Parathyroid adenoma (tissue), 2 donors: ENCODE measurements at regions not wholly inside any gene's neighbourhood (a gene's known extent, or its start where the extent isn't known, plus 50 kb on each side); places are given as distances from the start of the nearest gene placed in this dataset.
"Not testable (repeated sequence)": the region's sequence is repeated elsewhere in the genome, so short reads cannot be mapped to it uniquely, and the experiment has no call there.

Experiments used
- H2AFZ ChIP-seq: fragments of 300-600 bp; sonication (generic); one replicate; pipeline ENCODE4 v1.7.0; 2017; ENCODE audit warnings: antibody characterized with exemption, mild to moderate bottlenecking
- H3K27ac ChIP-seq: fragments of 300-600 bp; sonication (generic); one replicate; pipeline ENCODE4 v1.7.0; 2017
- H3K27me3 ChIP-seq: fragments of 300-600 bp; sonication (generic); one replicate; pipeline ENCODE4 v1.7.0; 2017; ENCODE audit warnings: low read length; ENCODE audit not compliant: control insufficient read depth, insufficient read depth
- H3K36me3 ChIP-seq: fragments of 300-600 bp; sonication (generic); one replicate; pipeline ENCODE4 v1.7.0; 2017; ENCODE audit warnings: low read length; ENCODE audit not compliant: control insufficient read depth, insufficient read depth
- H3K4me1 ChIP-seq: fragments of 300-600 bp; sonication (generic); one replicate; pipeline ENCODE4 v1.7.0; 2017; ENCODE audit warnings: control low read depth
- H3K4me2 ChIP-seq: fragments of 300-600 bp; sonication (generic); one replicate; pipeline ENCODE4 v1.7.0; 2017; ENCODE audit warnings: low read length
- H3K4me3 ChIP-seq: fragments of 300-600 bp; sonication (generic); one replicate; pipeline ENCODE4 v1.7.0; 2017; ENCODE audit warnings: low read depth, low read length
- H3K79me2 ChIP-seq: fragments of 300-600 bp; sonication (generic); one replicate; pipeline ENCODE4 v1.7.0; 2017; ENCODE audit warnings: control low read depth
- H3K9ac ChIP-seq: fragments of 300-600 bp; sonication (generic); one replicate; pipeline ENCODE4 v1.7.0; 2017; ENCODE audit warnings: mild to moderate bottlenecking
- H3K9me3 ChIP-seq: fragments of 300-600 bp; sonication (generic); one replicate; pipeline ENCODE4 v1.7.0; 2017; ENCODE audit warnings: low read length; ENCODE audit not compliant: control insufficient read depth
- CTCF ChIP-seq: fragments of 300-600 bp; sonication (generic); IDR thresholded peaks from one replicate; pipeline ENCODE4 v1.7.0; 2017; ENCODE audit warnings: antibody characterized with exemption, mild to moderate bottlenecking
- donor health status: primary hyperparathyroidism.

- H3K27me3 ChIP-seq, H3K4me3 ChIP-seq, H3K27ac ChIP-seq, H3K79me2 ChIP-seq, H3K36me3 ChIP-seq, H3K9me3 ChIP-seq, H2AFZ ChIP-seq, H3K9ac ChIP-seq, H3K4me1 ChIP-seq, H3K4me2 ChIP-seq: not testable (repeated sequence)
Observed at GRCh38 chr3:130184152-130185024, 102.8 kb downstream of the ALG1L2 start.

- not testable (repeated sequence) for H3K4me2 ChIP-seq, H3K27ac ChIP-seq, H3K27me3 ChIP-seq, H3K79me2 ChIP-seq, H2AFZ ChIP-seq, H3K4me1 ChIP-seq, H3K4me3 ChIP-seq, H3K9ac ChIP-seq, H3K9me3 ChIP-seq, H3K36me3 ChIP-seq
Observed at GRCh38 chr3:130201272-130201671, 119.6 kb downstream of the ALG1L2 start.

- not testable (repeated sequence) for H3K36me3 ChIP-seq, H3K4me1 ChIP-seq, H3K4me3 ChIP-seq, H3K9me3 ChIP-seq, H2AFZ ChIP-seq, H3K27ac ChIP-seq, H3K9ac ChIP-seq, H3K79me2 ChIP-seq, H3K27me3 ChIP-seq, H3K4me2 ChIP-seq
Observed at GRCh38 chr3:130203633-130204032, 122.0 kb downstream of the ALG1L2 start.

- no peaks in the 10 kb centered on the region for H3K27me3 ChIP-seq
Observed at GRCh38 chr3:130227540-130227939, 117.9 kb upstream of the COL6A5 start.

GRCh38 chr3:130242850-130243569 is 102.5 kb upstream of the COL6A5 start:
- Histone ChIP-seq H3K9me3 (no peaks in the 10 kb centered on the region), H3K79me2 (no peaks in the 10 kb centered on the region), H3K4me3 (no peak overlapping the region), H3K4me1 (no peaks in the 10 kb centered on the region), H3K9ac (no peak overlapping the region), H3K27ac (no peak overlapping the region), H2AFZ (no peak overlapping the region), H3K27me3 (no peaks in the 10 kb centered on the region), H3K36me3 (no peaks in the 10 kb centered on the region), H3K4me2 (no peak overlapping the region)
- TF ChIP-seq CTCF, result peak; percentile 63

More at GRCh38 chr3:130227540-130227939, 117.9 kb upstream of the COL6A5 start:
- no peak overlapping the region for H3K4me2 ChIP-seq
- no peaks in the 10 kb centered on the region for H3K36me3 ChIP-seq
- H3K4me3 ChIP-seq, result no peak overlapping the region
- TF ChIP-seq CTCF, result no peak
- peaks cover 4% of the 10 kb centered on the region for H3K4me1 ChIP-seq
- H3K79me2 ChIP-seq, result no peaks in the 10 kb centered on the region
- no peaks in the 10 kb centered on the region for H3K9me3 ChIP-seq
- H3K27ac ChIP-seq, result no peak overlapping the region
- no peak overlapping the region for H3K9ac ChIP-seq
- H2AFZ ChIP-seq, result peak overlapping the region; percentile 8

- Histone ChIP-seq H3K9me3 (no peaks in the 10 kb centered on the region), H3K4me3 (no peak overlapping the region)
Observed at GRCh38 chr3:130243808-130244207, 101.7 kb upstream of the COL6A5 start.

More at GRCh38 chr3:130243808-130244207, 101.7 kb upstream of the COL6A5 start:
- no peaks in the 10 kb centered on the region for H3K4me1 ChIP-seq
- H3K4me2 ChIP-seq, result no peak overlapping the region
- H3K36me3 ChIP-seq, result no peaks in the 10 kb centered on the region
- H3K27me3 ChIP-seq, result no peaks in the 10 kb centered on the region
- no peak overlapping the region for H3K27ac ChIP-seq
- H3K9ac ChIP-seq, result no peak overlapping the region
- no peak overlapping the region for H2AFZ ChIP-seq
- no peaks in the 10 kb centered on the region for H3K79me2 ChIP-seq
- no peak for TF ChIP-seq CTCF
